Nephron (organoid): ENCODE measurements at regions not wholly inside any gene's neighbourhood (a gene's known extent, or its start where the extent isn't known, plus 50 kb on each side); places are given as distances from the start of the nearest gene placed in this dataset.
A peak's percentile ranks its signal among the peaks of the same experiment; 100 is the strongest.

Source experiments
- H3K27ac Mint-ChIP-seq, 3 experiments: 2 replicates each; pipeline ENCODE4 v1.8.0; 2020; ENCODE audit warnings: mixed read lengths in 3 of 3, mild to moderate bottlenecking in 2 of 3, moderate library complexity in 1 of 3
- H3K27me3 Mint-ChIP-seq: 2 replicates; pipeline ENCODE4 v1.8.0; 2021; ENCODE audit warnings: low read depth, mild to moderate bottlenecking, moderate library complexity, mixed read lengths
- H3K36me3 Mint-ChIP-seq: 2 replicates; pipeline ENCODE4 v1.8.0; 2020; ENCODE audit warnings: low read depth, mixed read lengths
- H3K4me1 Mint-ChIP-seq: 2 replicates; pipeline ENCODE4 v1.8.0; 2020; ENCODE audit warnings: mixed read lengths
- H3K4me3 Mint-ChIP-seq, 3 experiments: 2 replicates each; pipeline ENCODE4 v1.8.0; 2020; ENCODE audit warnings: mild to moderate bottlenecking in 3 of 3, mixed read lengths in 3 of 3, moderate library complexity in 2 of 3
- H3K9me3 Mint-ChIP-seq: 2 replicates; pipeline ENCODE4 v1.8.0; 2020; ENCODE audit warnings: mixed read lengths
- TF ChIP-seq, protein P1 (sequence below), 3 experiments: fragments of 200-600 bp; sonication (generic); IDR thresholded peaks; one replicate each; pipeline ENCODE4 v1.5.0; 2021; ENCODE audit warnings: antibody characterized with exemption in 3 of 3; ENCODE audit not compliant: unreplicated experiment in 3 of 3

DNA sequence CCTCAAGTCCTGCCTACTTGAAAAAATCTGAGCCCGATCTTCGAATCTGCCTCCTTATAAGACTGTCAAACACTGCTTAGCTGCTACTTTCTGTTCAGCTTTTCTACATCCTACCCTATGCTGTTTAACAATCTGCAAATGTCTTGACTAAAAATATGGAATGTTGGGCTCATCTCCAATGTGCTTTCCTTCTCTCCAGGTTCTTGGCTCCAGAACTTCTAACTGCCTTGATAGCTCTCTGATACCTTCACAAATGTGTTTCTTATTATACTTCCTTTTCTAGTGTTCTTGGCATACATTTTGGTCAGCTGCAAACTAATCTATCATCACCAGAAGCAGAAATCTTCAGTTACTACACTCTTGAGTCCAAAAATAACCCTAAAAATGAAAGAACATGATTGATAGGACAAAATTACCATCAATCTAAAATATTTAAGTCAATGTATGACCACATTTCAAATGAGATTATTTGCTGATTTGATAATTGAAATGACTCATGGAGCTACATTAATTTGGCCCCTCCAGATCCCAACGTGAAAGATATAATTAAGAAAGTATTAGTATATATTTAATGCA lies 372.3 kb upstream of the MON1B start:
- Mint-ChIP-seq H3K27ac (peak overlapping the region in 1 of 3 experiments; percentile 18), H3K4me1 (peaks cover 12% of the 10 kb centered on the region), H3K27me3 (peaks cover 6% of the 10 kb centered on the region), H3K9me3 (no peaks in the 10 kb centered on the region), H3K36me3 (no peaks in the 10 kb centered on the region), H3K4me3 (peak overlapping the region in 1 of 3 experiments; percentile 3)
- TF ChIP-seq, protein P1, sequence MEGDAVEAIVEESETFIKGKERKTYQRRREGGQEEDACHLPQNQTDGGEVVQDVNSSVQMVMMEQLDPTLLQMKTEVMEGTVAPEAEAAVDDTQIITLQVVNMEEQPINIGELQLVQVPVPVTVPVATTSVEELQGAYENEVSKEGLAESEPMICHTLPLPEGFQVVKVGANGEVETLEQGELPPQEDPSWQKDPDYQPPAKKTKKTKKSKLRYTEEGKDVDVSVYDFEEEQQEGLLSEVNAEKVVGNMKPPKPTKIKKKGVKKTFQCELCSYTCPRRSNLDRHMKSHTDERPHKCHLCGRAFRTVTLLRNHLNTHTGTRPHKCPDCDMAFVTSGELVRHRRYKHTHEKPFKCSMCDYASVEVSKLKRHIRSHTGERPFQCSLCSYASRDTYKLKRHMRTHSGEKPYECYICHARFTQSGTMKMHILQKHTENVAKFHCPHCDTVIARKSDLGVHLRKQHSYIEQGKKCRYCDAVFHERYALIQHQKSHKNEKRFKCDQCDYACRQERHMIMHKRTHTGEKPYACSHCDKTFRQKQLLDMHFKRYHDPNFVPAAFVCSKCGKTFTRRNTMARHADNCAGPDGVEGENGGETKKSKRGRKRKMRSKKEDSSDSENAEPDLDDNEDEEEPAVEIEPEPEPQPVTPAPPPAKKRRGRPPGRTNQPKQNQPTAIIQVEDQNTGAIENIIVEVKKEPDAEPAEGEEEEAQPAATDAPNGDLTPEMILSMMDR (IDR thresholded peaks at IDR 0.05; ENCODE audit: unreplicated experiment in 3 of 3): no peak

DNA sequence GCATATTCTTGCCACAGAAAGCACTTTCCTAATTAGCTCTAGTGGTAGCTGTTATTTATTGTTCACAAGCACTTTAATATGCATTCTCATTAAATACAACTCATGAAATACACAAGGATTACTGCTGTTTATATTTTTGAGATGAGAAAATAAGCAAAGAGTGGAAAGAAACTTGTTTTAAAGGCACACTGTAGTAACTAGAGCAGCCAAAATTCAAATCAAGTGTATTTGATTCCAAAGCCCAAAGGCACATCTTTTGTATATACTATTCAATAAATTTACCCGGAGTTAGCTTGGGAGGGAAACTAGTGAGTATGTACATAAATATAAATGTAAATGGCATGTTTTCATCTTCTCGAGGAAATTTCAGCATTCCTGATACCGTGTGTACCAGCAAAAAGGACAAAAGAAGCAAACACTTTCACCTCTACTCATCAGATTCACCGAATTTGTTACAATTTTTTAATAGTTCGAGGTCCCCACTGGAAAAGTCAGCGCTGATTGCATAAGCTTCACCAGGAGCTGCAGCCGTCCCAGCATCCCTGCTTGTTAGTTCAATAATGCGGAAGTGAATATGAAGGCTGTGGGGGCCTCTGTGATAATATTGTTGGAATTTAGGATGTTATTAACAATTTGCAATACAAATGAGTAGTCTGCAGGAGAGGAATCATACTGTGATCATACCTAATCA lies 371.6 kb upstream of the MON1B start:
- TF ChIP-seq, protein P1 (IDR thresholded peaks at IDR 0.05; ENCODE audit: unreplicated experiment in 3 of 3): no peak
- no peaks in the 10 kb centered on the region for H3K36me3 Mint-ChIP-seq
- no peak overlapping the region for H3K27ac Mint-ChIP-seq
- peaks cover 12% of the 10 kb centered on the region for H3K4me1 Mint-ChIP-seq
- no peak overlapping the region for H3K4me3 Mint-ChIP-seq
- H3K27me3 Mint-ChIP-seq: peaks cover 6% of the 10 kb centered on the region
- H3K9me3 Mint-ChIP-seq: no peaks in the 10 kb centered on the region

DNA sequence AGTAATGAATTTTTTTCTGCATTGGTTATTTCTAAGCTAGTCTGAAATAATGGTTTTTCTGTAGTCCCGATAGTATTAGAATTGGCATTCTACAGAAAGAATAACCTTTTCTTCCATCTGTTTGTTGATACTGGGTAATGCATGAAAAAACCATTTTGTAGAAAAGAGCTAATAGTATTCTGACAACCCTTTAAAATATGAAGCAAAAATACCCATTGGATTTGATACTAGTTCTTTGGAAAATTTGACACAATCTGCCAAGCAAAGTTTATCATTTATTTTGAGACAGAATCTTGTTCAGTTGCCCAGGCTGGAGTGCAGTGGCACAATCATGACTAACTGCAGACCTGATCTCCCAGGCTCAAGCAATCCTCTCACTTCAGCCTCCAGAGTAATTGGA lies 366.8 kb upstream of the MON1B start:
- Mint-ChIP-seq H3K27ac (no peak overlapping the region), H3K4me1 (peaks cover 5% of the 10 kb centered on the region), H3K9me3 (no peaks in the 10 kb centered on the region), H3K27me3 (no peaks in the 10 kb centered on the region), H3K4me3 (no peak overlapping the region), H3K36me3 (no peaks in the 10 kb centered on the region)
- TF ChIP-seq, protein P1 (IDR thresholded peaks at IDR 0.05; ENCODE audit: unreplicated experiment in 3 of 3): no peak

DNA sequence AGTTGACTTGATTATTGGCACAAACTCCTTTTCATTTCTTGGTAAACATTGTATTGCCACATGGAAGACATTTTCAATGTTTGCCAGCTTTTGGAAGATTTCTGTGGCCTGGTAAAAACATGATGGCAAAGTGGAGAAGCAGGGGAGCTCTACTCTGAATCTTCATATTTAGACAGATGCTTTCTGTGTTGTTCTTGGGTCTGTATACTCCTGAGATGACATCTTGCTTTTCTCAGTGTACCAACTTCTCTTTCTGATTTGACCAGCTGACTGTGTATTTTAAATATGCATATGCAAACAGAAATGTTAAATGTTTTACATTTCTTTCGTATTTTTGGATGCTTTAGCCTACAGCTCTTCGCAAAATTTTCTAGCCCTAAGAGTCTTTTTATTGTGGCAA lies 366.2 kb upstream of the MON1B start:
- no peaks in the 10 kb centered on the region for H3K36me3 Mint-ChIP-seq
- H3K9me3 Mint-ChIP-seq: no peaks in the 10 kb centered on the region
- TF ChIP-seq, protein P1 (IDR thresholded peaks at IDR 0.05; ENCODE audit: unreplicated experiment in 3 of 3): no peak
- no peak overlapping the region for H3K4me3 Mint-ChIP-seq
- H3K27ac Mint-ChIP-seq: no peak overlapping the region
- H3K27me3 Mint-ChIP-seq: no peaks in the 10 kb centered on the region
- no peaks in the 10 kb centered on the region for H3K4me1 Mint-ChIP-seq

DNA sequence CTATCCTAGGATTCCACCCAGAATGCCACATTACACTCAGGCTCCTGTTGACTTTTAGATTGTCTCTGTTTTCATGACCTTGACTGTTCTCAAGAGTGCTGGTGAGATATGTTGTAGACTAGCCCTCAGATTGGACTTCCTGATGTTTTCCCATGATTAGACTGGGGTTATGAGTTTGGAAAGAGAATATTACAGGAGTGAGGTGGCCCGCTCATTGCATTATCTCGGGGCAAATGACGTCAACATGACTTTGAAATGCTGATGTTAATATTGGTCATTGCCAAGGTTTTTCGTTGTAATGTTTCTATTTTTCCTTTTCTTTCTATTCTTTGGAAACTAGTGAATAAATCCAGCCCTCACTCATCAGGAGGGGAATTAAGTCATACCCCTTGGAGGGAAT lies 355.7 kb upstream of the MON1B start:
- TF ChIP-seq, protein P1 (IDR thresholded peaks at IDR 0.05; ENCODE audit: unreplicated experiment in 3 of 3): no peak
- Mint-ChIP-seq H3K27ac (peak overlapping the region; percentile 40 to 65 (median 61)), H3K9me3 (peaks cover 9% of the 10 kb centered on the region), H3K4me3 (no peak overlapping the region), H3K4me1 (no peaks in the 10 kb centered on the region), H3K36me3 (no peaks in the 10 kb centered on the region), H3K27me3 (peaks cover 7% of the 10 kb centered on the region)
